Stomach (tissue), 8 donors: ENCODE measurements at regions not wholly inside any gene's neighbourhood (a gene's known extent, or its start where the extent isn't known, plus 50 kb on each side); places are given as distances from the start of the nearest gene placed in this dataset.

Experiments
- DNase-seq, 2 donors: peaks; one replicate each; pipeline versions ENCODE4 v3.0.0 to v3.0.0-alpha.2; 2013 to 2019
- H3K27ac ChIP-seq, 5 donors: fragments of 200-600 bp in 4 of 5; sonication (generic) in 4 of 5; one replicate each; pipeline ENCODE4 v1.5.1; 2013 to 2019; ENCODE audit warnings: mild to moderate bottlenecking in 1 of 5, moderate library complexity in 1 of 5
- H3K27me3 ChIP-seq, 3 donors: fragments of 200-600 bp; sonication (generic); one replicate each; pipeline ENCODE4 v1.5.1; 2017 to 2019; ENCODE audit warnings: mixed run types in 1 of 3
- H3K36me3 ChIP-seq, 4 donors: fragments of 200-600 bp; sonication (generic); 1 replicate in 3 of 4; 2 replicates in 1 of 4; pipeline ENCODE4 v1.5.1; 2016 to 2019
- H3K4me1 ChIP-seq, 4 donors: fragments of 200-600 bp; sonication (generic); one replicate each; pipeline ENCODE4 v1.5.1; 2016 to 2019
- H3K4me3 ChIP-seq, 4 donors: fragments of 200-600 bp; sonication (generic) in 3 of 4; one replicate each; pipeline ENCODE4 v1.5.1; 2016 to 2019; ENCODE audit warnings: mild to moderate bottlenecking in 1 of 4
- H3K9me3 ChIP-seq, 4 donors: fragments of 200-600 bp; sonication (generic); one replicate each; pipeline ENCODE4 v1.5.1; 2016 to 2019
- CTCF ChIP-seq, 7 experiments: fragments of 450-650 bp in 4 of 7; fragments of 200-600 bp in 3 of 7; sonication (generic) in 3 of 7; IDR thresholded peaks; one replicate each; pipeline ENCODE4 v1.5.1; 2016 to 2019; ENCODE audit warnings: antibody characterized with exemption in 7 of 7, control low read depth in 2 of 7, mild to moderate bottlenecking in 1 of 7
- EP300 ChIP-seq: sonication (generic); formaldehyde crosslinking; IDR thresholded peaks from one replicate; pipeline ENCODE4 v1.6.1; 2017; ENCODE audit warnings: antibody characterized with exemption
- POLR2A ChIP-seq, 4 donors: fragments of 450-650 bp; IDR thresholded peaks; one replicate each; pipeline ENCODE4 v1.6.1; 2016; ENCODE audit warnings: antibody characterized with exemption in 4 of 4, control low read depth in 2 of 4, mild to moderate bottlenecking in 1 of 4, moderate library complexity in 1 of 4
- POLR2AphosphoS5 ChIP-seq, 3 donors: sonication (generic); formaldehyde crosslinking; IDR thresholded peaks; one replicate each; pipeline ENCODE4 v1.6.1; 2016; ENCODE audit warnings: antibody characterized with exemption in 3 of 3
- WGBS, 5 donors: extraction: QIAGEN DNeasy Blood & Tissue Kit in 3 of 5; methylation state at CpG; one replicate each; pipeline versions ENCODE4 v1.1.5 to v1.1.7; 2013 to 2018; 5-methylcytosine and 5-hydroxymethylcytosine counted together
- intact Hi-C: fragments of 100-400 bp; cut with DNase I; formaldehyde crosslinking; loops from one replicate; pipeline ENCODE4 v1.15.1; 2023; ENCODE audit warnings: low total_unique reads
- donor health status: healthy with polysubstance abuse.
- donor health status: Bipolar disorder and iron deficiency.
- donor health status: healthy.

- Histone ChIP-seq H3K9me3 (no peaks in the 10 kb centered on the region), H3K27me3 (no peaks in the 10 kb centered on the region), H3K4me3 (no peak overlapping the region), H3K36me3 (no peaks in the 10 kb centered on the region), H3K4me1 (peaks cover 0 to 45% (median 24%) of the 10 kb centered on the region in 4 donors), H3K27ac (no peak overlapping the region)
- 73 to 92% (median 84%) methylated on average over 3 of the region's 3 CpGs for WGBS, 5 donors
- DNase-seq: no peak
- no peak for TF ChIP-seq EP300
- no peak for TF ChIP-seq CTCF (IDR thresholded peaks at IDR 0.05)
- intact Hi-C loops: no loop called here
Measured at GRCh38 chr5:57414191-57414590, 68.4 kb downstream of the ACTBL2 start.

GRCh38 chr5:57413145-57413544 lies 69.5 kb downstream of the ACTBL2 start:
- 19 to 34% (median 30%) methylated on average over 1 of the region's 1 CpG for WGBS, 5 donors
- H3K4me3 ChIP-seq: no peak overlapping the region
- no peaks in the 10 kb centered on the region for H3K9me3 ChIP-seq

GRCh38 chr5:57412680-57413079 lies 69.9 kb downstream of the ACTBL2 start:
- H3K27me3 ChIP-seq: no peaks in the 10 kb centered on the region
- H3K27ac ChIP-seq: no peak overlapping the region
- TF ChIP-seq POLR2AphosphoS5 (IDR thresholded peaks at IDR 0.05) (no peak), POLR2A (IDR thresholded peaks at IDR 0.05) (no peak), CTCF (IDR thresholded peaks at IDR 0.05) (no peak), EP300 (no peak)
- H3K4me3 ChIP-seq: no peak overlapping the region
- H3K36me3 ChIP-seq: no peaks in the 10 kb centered on the region
- no peaks in the 10 kb centered on the region for H3K9me3 ChIP-seq
- no peak for DNase-seq
- intact Hi-C loops: no loop called here
- peaks cover 0 to 58% (median 31%) of the 10 kb centered on the region in 4 donors for H3K4me1 ChIP-seq
- WGBS, 5 donors: 84 to 95% (median 95%) methylated on average over 1 of the region's 1 CpG

More at GRCh38 chr5:57413145-57413544, 69.5 kb downstream of the ACTBL2 start:
- no peak overlapping the region for H3K27ac ChIP-seq
- H3K4me1 ChIP-seq: peaks cover 0 to 54% (median 29%) of the 10 kb centered on the region in 4 donors
- no peaks in the 10 kb centered on the region for H3K36me3 ChIP-seq
- H3K27me3 ChIP-seq: no peaks in the 10 kb centered on the region
- no peak for TF ChIP-seq POLR2A (IDR thresholded peaks at IDR 0.05)
- TF ChIP-seq CTCF (IDR thresholded peaks at IDR 0.05): no peak
- TF ChIP-seq POLR2AphosphoS5 (IDR thresholded peaks at IDR 0.05): no peak
- no peak for TF ChIP-seq EP300
- no peak for DNase-seq
- intact Hi-C loops: no loop called here

- intact Hi-C loops: no loop called here
- Histone ChIP-seq H3K27me3 (no peaks in the 10 kb centered on the region), H3K9me3 (no peaks in the 10 kb centered on the region), H3K4me3 (no peak overlapping the region), H3K27ac (no peak overlapping the region), H3K36me3 (no peaks in the 10 kb centered on the region), H3K4me1 (peaks cover 0 to 58% (median 29%) of the 10 kb centered on the region in 4 donors)
- peak in 1 of 2 donors; percentile 48 for DNase-seq
- TF ChIP-seq POLR2AphosphoS5 (IDR thresholded peaks at IDR 0.05) (peak in 1 of 3 donors; percentile 14), CTCF (IDR thresholded peaks at IDR 0.05) (no peak), EP300 (no peak)
- 23 to 42% (median 30%) methylated on average over 4 of the region's 4 CpGs for WGBS, 5 donors
Measured at GRCh38 chr5:57411982-57412381, 70.6 kb downstream of the ACTBL2 start.
